ENCODE measurements at regions not wholly inside any gene's neighbourhood (a gene's known extent, or its start where the extent isn't known, plus 50 kb on each side); places are given as distances from the start of the nearest gene placed in this dataset.

- TF ChIP-seq CTCF (IDR thresholded peaks at IDR 0.05) (no peak), POLR2A (IDR thresholded peaks at IDR 0.05) (no peak)
Observed at GRCh38 chr5:124371111-124371706, 375.2 kb downstream of the ZNF608 start.
